ENCODE measurements at regions not wholly inside any gene's neighbourhood (a gene's known extent, or its start where the extent isn't known, plus 50 kb on each side); places are given as distances from the start of the nearest gene placed in this dataset.

DNA sequence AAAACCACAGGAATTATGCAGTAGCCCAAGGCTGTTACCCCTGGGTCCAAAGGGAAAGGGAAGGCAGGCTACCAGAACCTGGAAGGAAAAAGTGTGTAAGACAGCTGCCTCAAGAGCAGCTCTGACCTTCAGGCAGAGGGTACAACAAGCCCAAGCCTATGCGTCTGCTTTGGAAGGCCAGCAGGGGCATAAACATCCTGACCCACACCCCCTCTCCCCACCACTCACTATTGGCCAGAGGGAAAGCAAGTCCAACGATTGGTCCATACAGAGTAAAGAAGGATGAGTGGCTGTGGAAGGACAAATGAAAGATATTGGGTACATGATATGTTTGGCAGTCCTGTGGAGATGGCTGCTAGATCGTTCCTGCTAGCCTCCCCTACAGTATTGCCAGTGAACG lies 227.6 kb upstream of the HNRNPA3 start:
- Mint-ChIP-seq H3K36me3 (no peaks in the 10 kb centered on the region), H3K27me3 (ENCODE audit: low read depth) (no peaks in the 10 kb centered on the region), H3K4me3 (no peak overlapping the region), H3K4me1 (no peaks in the 10 kb centered on the region), H3K27ac (no peak overlapping the region), H3K9me3 (no peaks in the 10 kb centered on the region)
- POLR2A ChIA-PET: no interaction called here
- DNase-seq (ENCODE audit: low spot score): no peak
- CTCF ChIA-PET: interaction anchor here (0.6 kb wide), 1 partner anchor 56 kb away, joined by 6 read pairs; no protein-coding TSS in a partner anchor
- TF ChIP-seq ZNF396 (CRISPR knock-in tag; IDR thresholded peaks at IDR 0.05; ENCODE audit: borderline replicate concordance) (no peak), TEAD4 (CRISPR knock-in tag; IDR thresholded peaks at IDR 0.05) (no peak), NR2C2 (CRISPR knock-in tag; IDR thresholded peaks at IDR 0.05) (no peak), SMAD4 (CRISPR knock-in tag; IDR thresholded peaks at IDR 0.05) (no peak), MLX (CRISPR knock-in tag; IDR thresholded peaks at IDR 0.05) (no peak), TCF7 (CRISPR knock-in tag; IDR thresholded peaks at IDR 0.05; ENCODE audit: low read depth) (no peak), NFATC4 (CRISPR knock-in tag; IDR thresholded peaks at IDR 0.05) (no peak), ZNF416 (CRISPR knock-in tag; IDR thresholded peaks at IDR 0.05) (no peak), RELA (CRISPR knock-in tag; IDR thresholded peaks at IDR 0.05; ENCODE audit: borderline replicate concordance) (no peak), ATF1 (CRISPR knock-in tag; IDR thresholded peaks at IDR 0.05) (no peak), SOX15 (CRISPR knock-in tag; IDR thresholded peaks at IDR 0.05) (no peak), ZNF263 (CRISPR knock-in tag; IDR thresholded peaks at IDR 0.05; ENCODE audit: low read depth) (no peak)
- TF ChIP-seq, protein P1, sequence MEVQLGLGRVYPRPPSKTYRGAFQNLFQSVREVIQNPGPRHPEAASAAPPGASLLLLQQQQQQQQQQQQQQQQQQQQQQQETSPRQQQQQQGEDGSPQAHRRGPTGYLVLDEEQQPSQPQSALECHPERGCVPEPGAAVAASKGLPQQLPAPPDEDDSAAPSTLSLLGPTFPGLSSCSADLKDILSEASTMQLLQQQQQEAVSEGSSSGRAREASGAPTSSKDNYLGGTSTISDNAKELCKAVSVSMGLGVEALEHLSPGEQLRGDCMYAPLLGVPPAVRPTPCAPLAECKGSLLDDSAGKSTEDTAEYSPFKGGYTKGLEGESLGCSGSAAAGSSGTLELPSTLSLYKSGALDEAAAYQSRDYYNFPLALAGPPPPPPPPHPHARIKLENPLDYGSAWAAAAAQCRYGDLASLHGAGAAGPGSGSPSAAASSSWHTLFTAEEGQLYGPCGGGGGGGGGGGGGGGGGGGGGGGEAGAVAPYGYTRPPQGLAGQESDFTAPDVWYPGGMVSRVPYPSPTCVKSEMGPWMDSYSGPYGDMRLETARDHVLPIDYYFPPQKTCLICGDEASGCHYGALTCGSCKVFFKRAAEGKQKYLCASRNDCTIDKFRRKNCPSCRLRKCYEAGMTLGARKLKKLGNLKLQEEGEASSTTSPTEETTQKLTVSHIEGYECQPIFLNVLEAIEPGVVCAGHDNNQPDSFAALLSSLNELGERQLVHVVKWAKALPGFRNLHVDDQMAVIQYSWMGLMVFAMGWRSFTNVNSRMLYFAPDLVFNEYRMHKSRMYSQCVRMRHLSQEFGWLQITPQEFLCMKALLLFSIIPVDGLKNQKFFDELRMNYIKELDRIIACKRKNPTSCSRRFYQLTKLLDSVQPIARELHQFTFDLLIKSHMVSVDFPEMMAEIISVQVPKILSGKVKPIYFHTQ (CRISPR knock-in tag; IDR thresholded peaks at IDR 0.05): no peak
- peak; percentile 88 for ATAC-seq

DNA sequence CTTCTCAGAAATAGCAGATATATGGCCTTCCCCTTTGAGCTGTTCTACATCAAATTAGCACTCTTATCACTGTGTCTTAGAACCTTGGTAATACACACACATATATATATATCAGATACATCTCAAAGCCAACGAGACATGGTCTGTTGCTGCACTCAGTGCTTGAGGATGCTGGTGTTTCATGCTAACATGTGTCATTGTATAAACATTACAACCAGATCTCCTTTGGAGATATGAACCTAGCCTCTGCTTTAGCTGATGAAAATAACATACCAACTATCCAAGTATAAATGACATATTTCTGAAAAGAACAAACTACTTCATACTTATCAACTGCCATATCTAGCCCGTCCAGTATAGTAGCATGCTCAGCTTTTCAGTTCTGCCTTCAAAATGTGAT lies 226.7 kb upstream of the HNRNPA3 start:
- Mint-ChIP-seq H3K9me3 (no peaks in the 10 kb centered on the region), H3K36me3 (no peaks in the 10 kb centered on the region), H3K4me1 (no peaks in the 10 kb centered on the region), H3K27me3 (ENCODE audit: low read depth) (no peaks in the 10 kb centered on the region), H3K27ac (no peak overlapping the region), H3K4me3 (no peak overlapping the region)
- no peak for DNase-seq (ENCODE audit: low spot score)
- TF ChIP-seq NFATC4 (CRISPR knock-in tag; IDR thresholded peaks at IDR 0.05): no peak
- TF ChIP-seq GRHL2 (CRISPR knock-in tag; IDR thresholded peaks at IDR 0.05; ENCODE audit: insufficient replicate concordance, severe bottlenecking): no peak
- TF ChIP-seq NR1H2 (CRISPR knock-in tag; IDR thresholded peaks at IDR 0.05): no peak
- TF ChIP-seq ELF4 (CRISPR knock-in tag; IDR thresholded peaks at IDR 0.05; ENCODE audit: low read depth): no peak
- no peak for TF ChIP-seq PREB (CRISPR knock-in tag; IDR thresholded peaks at IDR 0.05; ENCODE audit: borderline replicate concordance)
- TF ChIP-seq GTF2I (CRISPR knock-in tag; conservative IDR thresholded peaks at IDR 0.05): no peak
- TF ChIP-seq, protein P2, sequence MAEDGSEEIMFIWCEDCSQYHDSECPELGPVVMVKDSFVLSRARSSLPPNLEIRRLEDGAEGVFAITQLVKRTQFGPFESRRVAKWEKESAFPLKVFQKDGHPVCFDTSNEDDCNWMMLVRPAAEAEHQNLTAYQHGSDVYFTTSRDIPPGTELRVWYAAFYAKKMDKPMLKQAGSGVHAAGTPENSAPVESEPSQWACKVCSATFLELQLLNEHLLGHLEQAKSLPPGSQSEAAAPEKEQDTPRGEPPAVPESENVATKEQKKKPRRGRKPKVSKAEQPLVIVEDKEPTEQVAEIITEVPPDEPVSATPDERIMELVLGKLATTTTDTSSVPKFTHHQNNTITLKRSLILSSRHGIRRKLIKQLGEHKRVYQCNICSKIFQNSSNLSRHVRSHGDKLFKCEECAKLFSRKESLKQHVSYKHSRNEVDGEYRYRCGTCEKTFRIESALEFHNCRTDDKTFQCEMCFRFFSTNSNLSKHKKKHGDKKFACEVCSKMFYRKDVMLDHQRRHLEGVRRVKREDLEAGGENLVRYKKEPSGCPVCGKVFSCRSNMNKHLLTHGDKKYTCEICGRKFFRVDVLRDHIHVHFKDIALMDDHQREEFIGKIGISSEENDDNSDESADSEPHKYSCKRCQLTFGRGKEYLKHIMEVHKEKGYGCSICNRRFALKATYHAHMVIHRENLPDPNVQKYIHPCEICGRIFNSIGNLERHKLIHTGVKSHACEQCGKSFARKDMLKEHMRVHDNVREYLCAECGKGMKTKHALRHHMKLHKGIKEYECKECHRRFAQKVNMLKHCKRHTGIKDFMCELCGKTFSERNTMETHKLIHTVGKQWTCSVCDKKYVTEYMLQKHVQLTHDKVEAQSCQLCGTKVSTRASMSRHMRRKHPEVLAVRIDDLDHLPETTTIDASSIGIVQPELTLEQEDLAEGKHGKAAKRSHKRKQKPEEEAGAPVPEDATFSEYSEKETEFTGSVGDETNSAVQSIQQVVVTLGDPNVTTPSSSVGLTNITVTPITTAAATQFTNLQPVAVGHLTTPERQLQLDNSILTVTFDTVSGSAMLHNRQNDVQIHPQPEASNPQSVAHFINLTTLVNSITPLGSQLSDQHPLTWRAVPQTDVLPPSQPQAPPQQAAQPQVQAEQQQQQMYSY (CRISPR knock-in tag; IDR thresholded peaks at IDR 0.05): no peak
- TF ChIP-seq ZNF121 (CRISPR knock-in tag; IDR thresholded peaks at IDR 0.05): no peak
- TF ChIP-seq ZNF219 (CRISPR knock-in tag; IDR thresholded peaks at IDR 0.05; ENCODE audit: borderline replicate concordance): no peak
- POLR2A ChIA-PET: no interaction called here
- no peak for ATAC-seq
- CTCF ChIA-PET: no interaction called here

Measured in WTC11 (cell line).